ENCODE measurements at regions not wholly inside any gene's neighbourhood (a gene's known extent, or its start where the extent isn't known, plus 50 kb on each side); places are given as distances from the start of the nearest gene placed in this dataset.
"Not testable (repeated sequence)": the region's sequence is repeated elsewhere in the genome, so short reads cannot be mapped to it uniquely, and the experiment has no call there.

DNA sequence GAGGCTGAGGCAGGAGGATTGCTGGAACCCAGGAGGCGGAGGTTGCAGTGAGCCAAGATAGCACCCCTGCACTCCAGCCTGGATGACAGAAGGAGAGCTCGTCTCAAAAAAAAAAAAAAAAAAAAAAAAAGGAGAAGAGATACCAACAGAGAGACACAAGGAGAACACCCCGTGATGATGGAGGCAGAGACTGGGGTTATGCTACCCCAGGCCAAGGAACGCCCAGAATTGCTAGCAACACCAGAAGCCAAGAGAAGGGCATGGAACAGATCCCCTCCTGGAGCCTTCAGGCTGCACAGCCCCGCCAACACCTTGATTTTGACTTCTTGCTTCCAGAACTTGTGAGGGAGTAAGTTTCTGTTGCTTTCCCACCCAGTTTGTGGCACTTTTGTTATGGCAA is 148.0 kb upstream of the FOXN3 start:
- DNase-seq: no peak

DNA sequence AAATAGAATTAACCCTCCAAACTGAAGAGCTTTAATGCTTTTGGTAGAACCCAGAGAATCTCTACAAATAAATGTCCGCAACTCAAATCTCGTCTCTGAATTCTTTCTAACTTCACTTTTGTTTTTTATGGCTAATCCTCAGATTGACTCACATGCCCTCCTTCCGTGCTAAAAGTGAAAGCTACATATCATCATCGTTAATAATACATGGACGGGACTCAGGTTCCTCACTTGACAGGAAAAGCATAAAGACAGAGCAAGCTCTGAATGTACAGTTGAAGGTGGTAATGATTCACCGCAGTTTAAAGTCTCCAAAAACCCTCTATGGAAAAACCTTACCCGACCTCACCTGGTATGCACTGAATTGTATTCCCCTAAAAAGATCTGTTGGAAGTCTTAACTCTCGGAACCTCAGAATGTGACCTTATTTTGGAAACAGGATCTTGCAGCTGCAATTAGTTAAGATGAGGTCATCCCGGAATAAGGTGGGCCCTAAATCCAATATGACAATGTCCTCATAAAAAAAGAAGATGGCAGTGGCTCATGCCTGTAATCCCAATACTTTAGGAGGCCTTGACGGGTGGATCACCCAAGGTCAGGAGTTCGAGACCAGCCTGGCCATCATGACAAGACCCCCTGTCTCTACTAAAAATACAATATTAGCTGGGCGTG is 147.4 kb upstream of the FOXN3 start:
- no peak for DNase-seq

DNA sequence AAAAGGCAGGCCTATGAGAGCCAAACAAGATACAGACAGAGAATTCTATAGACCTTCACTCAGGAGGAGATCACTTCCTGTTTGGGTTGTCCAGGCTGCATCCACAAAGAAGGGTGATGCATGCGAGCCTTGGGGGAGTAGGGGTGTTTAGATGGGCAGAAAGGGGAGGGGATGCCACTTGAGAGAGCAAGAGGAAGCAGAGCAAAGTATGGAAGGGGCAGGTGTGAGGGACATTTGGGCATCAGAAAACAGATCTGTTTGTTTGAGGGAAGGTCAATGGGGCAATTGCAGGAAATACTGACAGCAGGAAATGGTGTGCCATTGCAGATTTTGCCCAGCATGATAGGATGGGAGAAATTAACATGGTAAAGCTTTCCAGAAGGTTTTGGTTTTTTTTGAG is 146.4 kb upstream of the FOXN3 start:
- DNase-seq: no peak

- DNase-seq: no peak
Measured at GRCh38 chr14:89551955-89552354, 134.9 kb upstream of the FOXN3 start.

DNA sequence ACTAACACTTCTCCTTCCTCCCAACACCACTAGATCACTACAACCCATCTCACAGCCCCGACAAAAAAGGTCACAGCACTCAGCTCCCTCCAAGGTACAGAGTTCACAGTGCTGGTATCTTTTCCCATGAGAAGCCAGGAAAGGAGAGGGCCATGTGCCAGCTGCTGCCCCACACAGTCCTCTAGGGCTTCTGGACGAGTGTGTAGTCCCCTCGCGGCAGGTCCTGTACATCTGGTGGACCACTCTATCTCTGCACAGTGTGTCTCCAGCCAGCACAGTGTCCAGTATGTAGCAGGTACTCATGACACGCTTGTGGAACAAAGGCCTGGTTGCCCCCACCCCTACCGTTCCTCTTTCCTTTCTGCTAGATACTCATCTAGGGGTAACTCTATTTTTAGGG is 134.4 kb upstream of the FOXN3 start:
- no peak for DNase-seq

DNA sequence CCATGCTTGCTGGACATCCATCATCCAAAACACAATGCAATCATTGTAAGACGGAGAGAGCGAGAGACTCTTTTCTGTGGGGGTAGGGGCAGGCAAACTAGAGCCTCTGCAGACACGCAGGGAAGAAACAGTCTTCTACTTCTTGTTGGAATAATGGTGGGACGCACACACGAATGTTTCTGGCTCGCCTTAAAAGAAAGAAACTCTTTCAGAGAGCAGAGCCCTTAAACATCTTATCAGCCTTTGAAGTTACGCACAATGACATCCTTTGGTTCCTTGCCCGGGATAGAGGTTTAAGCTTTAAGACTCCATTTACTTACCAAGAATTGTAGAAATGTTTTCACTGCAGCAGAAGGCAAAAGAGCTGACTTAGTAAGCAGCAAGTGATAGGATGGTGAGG is 133.8 kb upstream of the FOXN3 start:
- no peak for DNase-seq

- no peak for DNase-seq
Measured at GRCh38 chr14:89549381-89550125, 132.5 kb upstream of the FOXN3 start.

- DNase-seq: not testable (repeated sequence)
Measured at GRCh38 chr14:89547047-89547446, 130.0 kb upstream of the FOXN3 start.

GRCh38 chr14:89544636-89545301 is 127.7 kb upstream of the FOXN3 start:
- DNase-seq: no peak

GRCh38 chr14:89543425-89543790 is 126.4 kb upstream of the FOXN3 start:
- DNase-seq: no peak

- DNase-seq: no peak
Measured at GRCh38 chr14:89542786-89543424, 125.9 kb upstream of the FOXN3 start.

DNA sequence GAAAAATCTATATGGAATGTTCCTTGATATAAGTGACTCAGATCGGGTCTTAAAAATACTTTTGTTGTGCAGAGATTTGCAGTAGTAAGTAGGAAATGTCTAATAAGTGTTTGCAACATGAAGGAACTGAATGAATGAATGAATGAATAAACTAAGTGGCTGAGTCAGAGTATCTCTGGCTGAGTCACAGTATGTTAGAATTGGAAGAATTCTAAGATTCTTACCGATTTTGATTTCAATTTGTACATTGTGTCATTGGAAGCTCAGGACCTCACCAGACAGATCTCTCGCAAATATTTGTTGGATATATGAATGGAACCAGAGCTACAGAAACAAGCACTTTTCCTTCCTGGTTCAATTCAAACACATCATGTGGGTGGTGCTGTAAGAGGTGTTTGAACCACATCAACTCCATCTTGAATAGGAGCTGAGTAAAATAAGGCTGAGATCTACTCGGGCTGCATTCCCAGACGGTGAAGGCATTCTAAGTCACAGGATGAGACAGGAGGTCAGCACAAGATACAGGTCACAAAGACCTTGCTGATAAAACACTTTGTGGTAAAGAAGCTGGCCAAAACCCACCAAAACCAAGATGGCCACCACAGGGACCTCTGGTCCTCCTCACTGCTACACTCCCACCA is 123.9 kb upstream of the FOXN3 start:
- no peak for DNase-seq

- no peak for DNase-seq
Measured at GRCh38 chr14:89540009-89540829, 123.2 kb upstream of the FOXN3 start.

GRCh38 chr14:89537911-89538310 is 120.9 kb upstream of the FOXN3 start:
- no peak for DNase-seq

GRCh38 chr14:89534902-89535685 is 118.1 kb upstream of the FOXN3 start:
- DNase-seq: no peak

- no peak for DNase-seq
Measured at GRCh38 chr14:89533766-89534165, 116.7 kb upstream of the FOXN3 start.

DNA sequence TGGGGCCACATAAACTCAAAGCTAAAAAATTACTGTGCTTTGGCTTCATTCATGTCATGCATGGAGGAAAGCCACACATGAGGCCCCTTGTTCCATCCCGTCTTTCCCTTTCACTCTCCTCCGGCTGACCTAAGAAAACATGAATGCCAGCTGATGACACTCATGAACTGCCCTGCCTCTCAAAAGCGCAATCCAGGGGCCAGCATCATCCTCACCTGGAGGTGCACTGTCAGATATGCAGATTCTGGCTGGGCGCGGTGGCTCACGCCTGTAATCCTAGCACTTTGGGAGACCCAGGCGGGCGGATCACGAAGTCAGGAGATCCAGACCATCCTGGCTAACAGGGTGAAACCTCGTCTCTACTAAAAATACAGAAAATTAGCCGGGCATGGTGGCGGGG is 116.1 kb upstream of the FOXN3 start:
- no peak for DNase-seq

DNA sequence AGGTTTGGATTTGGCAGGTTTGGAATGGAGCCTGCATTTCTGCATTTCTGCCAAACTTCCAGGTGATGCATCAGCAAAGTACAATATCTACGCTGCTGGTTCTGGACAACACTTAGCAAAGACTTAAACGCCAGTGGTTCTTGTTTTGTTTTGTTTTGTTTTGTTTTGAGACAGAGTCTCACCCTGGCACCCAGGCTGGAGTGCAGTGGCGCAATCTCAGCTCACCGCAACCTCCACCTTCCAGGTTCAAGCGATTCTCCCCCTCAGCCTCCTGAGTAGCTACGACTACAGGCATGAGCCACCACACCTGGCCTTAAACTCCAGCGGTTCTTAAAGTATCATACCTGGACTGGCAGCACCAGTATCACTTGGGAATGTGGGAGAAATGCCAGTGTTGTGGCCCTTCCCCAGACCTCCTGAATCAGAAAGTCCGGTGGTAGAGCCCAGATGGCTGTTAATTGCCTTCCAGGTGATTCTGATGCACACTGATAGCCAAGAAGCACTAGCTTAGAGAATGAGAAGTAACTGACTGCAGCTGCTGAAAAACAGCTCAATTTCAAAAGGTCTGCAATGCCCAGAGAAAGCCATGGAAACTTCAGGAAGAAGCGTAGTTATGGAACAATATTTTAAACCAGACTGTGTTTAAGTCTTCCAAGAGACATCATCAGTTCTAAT is 114.8 kb upstream of the FOXN3 start:
- DNase-seq: no peak

DNA sequence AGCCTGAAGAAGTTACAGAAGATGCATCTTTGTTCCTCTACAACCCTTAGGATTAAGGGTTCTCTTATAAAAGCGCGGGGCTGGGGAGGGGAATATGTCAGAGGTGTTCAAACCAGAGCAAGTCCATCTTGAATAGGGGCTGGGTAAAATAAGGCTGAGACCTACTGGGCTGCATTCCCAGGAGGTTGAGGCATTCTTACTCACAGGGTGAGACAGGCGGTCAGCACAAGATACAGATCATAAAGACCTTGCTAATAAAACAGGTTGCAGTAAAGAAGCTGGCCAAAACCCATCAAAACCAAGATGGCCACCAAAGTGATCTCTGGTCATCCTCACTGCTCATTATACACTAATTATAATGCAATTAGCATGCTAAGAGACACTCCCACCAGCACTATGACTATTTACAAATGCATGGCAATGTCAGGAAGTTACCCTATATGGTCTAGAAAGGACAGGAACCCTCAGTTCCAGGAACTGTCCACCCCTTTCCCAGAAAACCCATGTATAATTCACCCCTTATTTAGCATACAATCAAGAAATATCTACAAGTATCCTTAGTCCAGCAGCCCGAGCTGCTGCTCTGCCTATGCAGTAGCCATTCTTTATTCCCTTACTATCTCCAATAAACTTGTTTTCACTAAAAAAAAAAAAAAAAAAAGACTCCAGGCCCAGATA is 108.1 kb upstream of the FOXN3 start:
- DNase-seq: no peak

- no peak for DNase-seq
Measured at GRCh38 chr14:89524412-89524811, 107.4 kb upstream of the FOXN3 start.

Data from CD4-positive, alpha-beta T cell treated with Interleukin-6 for 4 hours (primary cell).